Kidney epithelial cell (primary cell): ENCODE measurements at regions not wholly inside any gene's neighbourhood (a gene's known extent, or its start where the extent isn't known, plus 50 kb on each side); places are given as distances from the start of the nearest gene placed in this dataset.

Experiments used
- DNase-seq: peaks from one replicate; pipeline ENCODE4 v3.0.0-alpha.2; 2010; ENCODE audit warnings: low read depth
- H3K27me3 ChIP-seq: 2 replicates; pipeline ENCODE4 v1.6.0; 2011; ENCODE audit warnings: low read length; ENCODE audit not compliant: control insufficient read depth, insufficient read depth
- H3K36me3 ChIP-seq: 2 replicates; pipeline ENCODE4 v1.5.1; 2011; ENCODE audit warnings: low read length; ENCODE audit not compliant: control insufficient read depth, insufficient read depth
- H3K4me3 ChIP-seq: 2 replicates; pipeline ENCODE4 v1.5.1; 2011; ENCODE audit warnings: low read depth, mild to moderate bottlenecking, control low read depth, low read length
- CTCF ChIP-seq: IDR thresholded peaks from 2 replicates; pipeline ENCODE4 v1.5.1; 2011; ENCODE audit warnings: mild to moderate bottlenecking, moderate library complexity, low read length, control low read depth, inconsistent platforms; ENCODE audit not compliant: insufficient read depth, poor library complexity, severe bottlenecking

DNA sequence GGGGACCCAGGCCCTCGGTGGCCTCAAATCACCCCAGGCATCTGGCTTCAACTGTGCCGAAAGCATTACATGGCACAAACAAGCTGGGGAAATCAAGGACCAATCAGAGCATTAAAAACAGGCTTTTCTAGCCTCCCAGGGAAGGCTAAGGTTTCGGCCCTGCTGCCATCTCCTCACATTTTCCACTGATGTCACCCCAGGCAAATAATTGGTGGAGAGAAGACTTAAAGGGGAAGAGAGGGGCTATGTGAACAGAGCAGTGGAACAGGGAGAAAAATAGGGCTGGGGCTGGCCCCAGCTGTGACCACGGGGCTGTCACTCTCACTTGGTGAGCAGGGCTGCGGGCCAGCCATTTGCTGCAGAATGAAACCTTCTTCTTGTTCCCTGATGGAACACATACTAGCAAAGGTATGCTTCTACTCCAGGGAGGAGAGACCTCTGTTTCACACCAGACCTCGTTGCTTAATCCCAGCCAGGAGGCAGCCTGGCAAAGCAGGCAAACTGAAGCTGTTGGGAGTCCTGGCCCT is 581.3 kb downstream of the SOX6 start:
- DNase-seq, result no peak
- TF ChIP-seq CTCF, result no peak
- Histone ChIP-seq H3K27me3 (no peaks in the 10 kb centered on the region), H3K4me3 (no peak overlapping the region), H3K36me3 (no peaks in the 10 kb centered on the region)

DNA sequence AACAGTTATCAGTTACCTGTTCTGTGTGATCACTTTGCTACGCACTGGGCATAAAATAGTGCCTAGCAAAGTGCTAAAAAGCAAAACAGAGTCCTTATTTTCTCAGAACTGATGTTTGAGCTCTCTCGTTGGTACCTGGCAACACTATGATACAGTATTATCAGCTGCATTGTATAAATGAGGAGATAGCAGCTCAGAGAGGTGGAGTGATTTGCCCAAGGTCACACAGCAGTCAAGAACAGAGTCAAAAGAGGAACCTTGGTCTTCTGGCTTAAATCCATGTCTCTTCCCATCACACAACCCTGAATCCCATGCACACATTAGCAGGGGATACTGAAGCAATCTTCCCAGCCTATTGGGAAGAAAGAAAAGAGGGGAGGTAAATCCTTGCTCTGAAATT is 580.5 kb downstream of the SOX6 start:
- no peak for TF ChIP-seq CTCF
- Histone ChIP-seq H3K27me3 (no peaks in the 10 kb centered on the region), H3K36me3 (no peaks in the 10 kb centered on the region), H3K4me3 (no peak overlapping the region)
- DNase-seq, result no peak

DNA sequence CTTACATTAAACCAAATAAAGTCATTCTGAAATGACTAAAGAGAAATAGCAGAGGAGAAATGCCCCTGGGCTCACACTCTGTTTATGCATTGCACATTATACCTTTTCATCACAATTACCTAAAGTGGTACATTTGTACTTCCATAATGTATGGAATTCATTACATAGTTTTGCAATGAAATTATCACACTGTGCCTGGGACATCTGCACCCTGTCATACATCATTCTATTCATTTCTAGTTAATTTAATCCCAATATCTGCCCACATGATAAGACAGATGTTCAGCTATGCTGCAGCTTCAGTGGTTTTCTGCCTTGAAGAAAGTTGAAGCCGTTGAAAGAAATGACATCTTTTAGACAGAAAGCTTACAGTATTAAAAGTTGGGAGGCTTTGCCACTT is 580.0 kb downstream of the SOX6 start:
- no peaks in the 10 kb centered on the region for H3K27me3 ChIP-seq
- DNase-seq, result no peak
- no peak overlapping the region for H3K4me3 ChIP-seq
- H3K36me3 ChIP-seq, result no peaks in the 10 kb centered on the region
- no peak for TF ChIP-seq CTCF

GRCh38 chr11:15779518-15779917 is 576.8 kb downstream of the SOX6 start:
- no peak for DNase-seq
- no peak overlapping the region for H3K4me3 ChIP-seq
- TF ChIP-seq CTCF, result no peak
- H3K36me3 ChIP-seq, result no peaks in the 10 kb centered on the region
- no peaks in the 10 kb centered on the region for H3K27me3 ChIP-seq

- H3K4me3 ChIP-seq, result no peak overlapping the region
- TF ChIP-seq CTCF, result no peak
- no peak for DNase-seq
- H3K27me3 ChIP-seq, result no peaks in the 10 kb centered on the region
- no peaks in the 10 kb centered on the region for H3K36me3 ChIP-seq
Observed at GRCh38 chr11:15780382-15780781, 576.0 kb downstream of the SOX6 start.

DNA sequence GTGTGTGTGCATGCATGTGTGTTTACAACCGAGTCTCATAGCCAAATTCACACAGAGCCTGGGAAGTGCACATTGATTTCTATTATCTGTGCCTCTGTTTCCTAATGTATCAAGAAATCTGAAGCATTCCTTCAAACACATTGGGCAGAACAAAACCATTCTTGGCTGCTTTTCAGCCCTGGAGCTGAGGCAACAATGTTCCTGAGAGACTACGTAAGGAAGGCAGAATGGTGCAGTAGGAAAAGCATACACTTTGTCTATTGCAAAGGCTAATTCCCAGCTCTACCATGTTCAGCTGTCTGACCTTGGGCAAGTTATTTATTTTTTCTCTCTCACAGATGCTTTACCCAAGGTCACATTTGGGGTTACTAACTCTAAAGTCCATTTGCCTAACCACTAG is 575.5 kb downstream of the SOX6 start:
- TF ChIP-seq CTCF, result no peak
- no peak for DNase-seq
- Histone ChIP-seq H3K27me3 (no peaks in the 10 kb centered on the region), H3K4me3 (no peak overlapping the region), H3K36me3 (no peaks in the 10 kb centered on the region)
